HG02970 (cell line): ENCODE measurements at regions not wholly inside any gene's neighbourhood (a gene's known extent, or its start where the extent isn't known, plus 50 kb on each side); places are given as distances from the start of the nearest gene placed in this dataset.

Experiments
- ATAC-seq: cut with Tn5 transposase; IDR thresholded peaks from one replicate; pipeline ENCODE4 v1.9.1; 2021; ENCODE audit warnings: mild to moderate bottlenecking, moderate library complexity, moderate number of reproducible peaks; ENCODE audit not compliant: unreplicated experiment, low FRiP score

GRCh38 chr11:104610635-104611034 lies 287.6 kb downstream of the CASP12 start:
- ATAC-seq, result no peak

DNA sequence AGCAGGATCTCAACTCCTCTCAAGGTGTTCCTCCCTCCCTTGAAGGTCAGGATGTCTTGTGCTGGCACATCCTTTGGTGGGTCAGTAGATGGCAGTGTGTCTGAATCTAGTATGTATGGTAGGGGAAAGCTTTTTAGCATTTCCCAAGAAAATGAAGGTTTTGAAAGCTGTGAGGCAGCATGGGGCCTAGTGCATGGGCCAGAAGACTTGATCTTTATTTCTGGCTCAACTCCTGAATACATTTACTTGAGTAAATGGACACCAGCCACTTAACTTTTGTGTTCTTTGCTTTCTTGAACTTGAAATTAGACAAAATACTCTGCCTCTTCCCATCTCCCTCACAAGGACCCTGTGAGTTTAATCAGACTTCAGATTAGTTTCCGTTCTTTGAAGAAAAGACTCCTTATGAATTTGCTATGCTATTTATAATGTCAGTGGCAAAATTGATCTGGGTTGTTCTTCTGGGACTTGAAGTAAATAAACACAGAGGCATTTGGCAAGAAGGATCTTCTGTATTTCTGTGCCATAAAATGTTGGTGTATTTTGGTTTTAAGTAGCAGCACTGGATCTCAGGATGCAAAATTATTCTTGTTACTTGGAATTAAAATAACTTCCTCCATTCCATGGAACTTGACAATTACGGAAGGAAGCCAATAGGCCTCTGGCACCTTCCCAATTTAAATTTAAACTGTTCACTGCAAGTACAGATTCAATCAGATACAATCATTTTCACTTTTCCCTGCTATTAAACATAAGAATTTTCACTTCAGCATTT lies 288.8 kb downstream of the CASP12 start:
- ATAC-seq, result peak; percentile 64

GRCh38 chr11:104602643-104603042 lies 295.6 kb downstream of the CASP12 start:
- no peak for ATAC-seq

DNA sequence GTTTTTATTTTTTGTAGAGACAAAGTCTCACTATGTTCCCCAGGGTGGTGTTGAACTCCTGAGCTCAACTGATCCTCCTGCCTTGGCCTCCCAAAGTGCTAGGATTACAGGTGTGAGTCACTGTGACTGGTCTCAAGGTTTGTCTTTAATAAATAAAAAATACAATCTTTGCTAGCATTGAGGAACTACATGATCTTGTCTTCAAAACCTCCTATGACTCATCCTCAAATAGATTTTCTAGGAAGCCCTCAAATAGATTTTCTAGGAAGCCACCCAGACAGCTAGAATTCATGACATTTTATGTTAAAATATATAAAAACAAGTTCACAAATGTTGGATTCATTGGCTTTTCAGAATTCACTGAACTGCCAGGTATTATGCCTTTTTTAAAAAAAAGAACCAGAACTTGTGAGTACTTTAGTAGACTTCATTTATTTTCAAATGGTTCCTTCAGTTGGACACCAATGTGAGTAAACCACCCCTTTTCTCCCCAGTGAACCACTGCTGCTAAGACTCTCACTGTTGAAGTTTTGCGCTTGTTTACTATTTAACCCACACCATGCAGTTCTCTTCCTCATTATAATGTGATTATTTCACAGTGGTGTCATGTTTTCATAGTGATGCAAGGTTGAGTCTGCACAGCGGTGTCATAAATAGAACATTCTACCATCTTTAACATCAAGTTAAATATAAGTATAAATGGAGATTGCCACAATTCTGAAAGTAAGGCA lies 303.9 kb downstream of the CASP12 start:
- ATAC-seq, result no peak

GRCh38 chr11:104588970-104589369 lies 309.3 kb downstream of the CASP12 start:
- no peak for ATAC-seq

- no peak for ATAC-seq
Measured at GRCh38 chr11:104588446-104588845, 309.8 kb downstream of the CASP12 start.

- ATAC-seq, result no peak
Measured at GRCh38 chr11:104584823-104585222, 313.4 kb downstream of the CASP12 start.

DNA sequence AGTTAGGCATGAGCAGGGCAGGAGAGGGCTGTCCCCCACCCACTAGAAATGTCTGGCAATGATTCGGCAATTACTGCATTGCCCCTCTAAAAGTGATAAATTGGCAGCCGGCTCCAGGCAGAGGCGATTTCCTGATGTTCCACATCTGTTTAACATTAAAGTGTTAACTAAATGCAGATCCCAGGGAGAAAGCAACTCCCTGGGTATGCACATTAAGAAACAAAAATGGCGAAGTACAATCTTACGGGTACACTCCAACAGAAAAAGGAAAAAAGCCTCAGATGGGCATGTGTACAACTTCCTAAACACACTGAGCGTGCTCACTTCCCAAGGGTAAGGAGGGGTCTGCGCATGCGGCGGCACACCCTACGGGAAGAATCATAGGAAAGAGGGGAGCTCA lies 314.4 kb downstream of the CASP12 start:
- ATAC-seq, result no peak

- no peak for ATAC-seq
Measured at GRCh38 chr11:104582431-104582830, 315.8 kb downstream of the CASP12 start.

- no peak for ATAC-seq
Measured at GRCh38 chr11:104581246-104581980, 316.8 kb downstream of the CASP12 start.

- no peak for ATAC-seq
Measured at GRCh38 chr11:104573441-104573990, 324.7 kb downstream of the CASP12 start.

DNA sequence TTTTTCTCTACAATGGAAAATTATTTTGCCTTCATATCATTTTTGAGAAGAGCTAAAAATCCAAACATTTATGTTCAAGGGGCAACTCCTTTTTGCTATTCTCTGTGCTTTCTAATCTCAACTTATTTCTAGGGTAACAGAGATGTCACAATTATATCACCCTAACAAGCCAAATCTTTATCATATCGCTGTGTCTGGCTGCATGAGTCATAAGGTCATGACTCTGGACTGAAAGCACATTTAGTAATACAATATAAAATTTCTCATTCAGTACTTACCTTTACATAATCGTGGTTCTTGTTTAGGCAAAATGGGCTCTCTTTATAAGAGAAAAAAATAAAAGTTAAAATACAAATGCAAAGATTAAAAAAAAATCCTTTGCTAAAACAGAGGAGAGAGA lies 326.0 kb downstream of the CASP12 start:
- no peak for ATAC-seq

DNA sequence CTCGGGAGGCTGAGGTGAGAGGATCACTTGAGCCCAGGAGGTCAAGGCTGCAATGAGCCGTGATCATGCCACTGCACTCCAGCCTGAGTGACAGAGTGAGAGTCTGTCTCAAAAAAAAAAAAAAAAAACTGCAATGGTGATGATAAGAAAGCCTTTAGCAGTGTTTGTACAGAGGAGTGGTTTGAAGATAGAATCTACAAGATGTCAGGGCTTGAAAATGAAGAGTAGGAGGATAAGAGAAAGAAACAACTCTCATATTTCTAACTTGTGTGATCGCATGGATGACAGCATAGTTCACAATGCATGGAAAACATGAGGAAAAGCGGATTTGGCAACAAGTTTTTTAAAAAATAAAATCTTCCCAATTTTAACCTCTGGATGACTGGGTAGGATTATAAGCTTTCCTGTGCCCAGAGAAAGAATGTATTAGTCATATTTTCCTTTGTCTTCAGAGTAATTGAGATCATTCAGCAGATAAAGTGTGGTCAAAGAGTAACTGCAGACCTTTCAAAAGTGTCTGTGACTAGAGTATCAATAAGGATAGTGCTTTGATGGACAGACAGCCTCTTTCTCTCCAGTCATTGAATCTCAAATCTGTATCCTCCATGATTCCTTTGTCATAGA lies 328.1 kb downstream of the CASP12 start:
- no peak for ATAC-seq

DNA sequence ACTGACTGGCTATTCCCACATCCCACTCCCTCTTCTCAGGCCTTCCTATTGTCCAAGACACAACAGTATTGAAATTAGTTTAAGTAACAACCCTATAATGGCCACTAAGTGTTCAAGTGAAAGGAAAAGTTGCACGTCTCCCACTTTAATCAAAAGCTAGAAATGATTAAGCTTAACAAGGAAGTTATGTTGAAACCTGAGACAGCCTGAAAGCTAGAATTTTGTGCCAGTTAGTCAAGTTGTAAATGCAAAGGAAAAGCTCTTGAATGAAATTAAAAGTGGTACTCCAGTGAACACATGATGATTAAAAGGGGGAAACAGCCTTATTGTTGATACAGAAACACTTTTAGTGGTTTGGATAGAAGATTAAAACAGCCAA lies 332.7 kb downstream of the CASP12 start:
- no peak for ATAC-seq

DNA sequence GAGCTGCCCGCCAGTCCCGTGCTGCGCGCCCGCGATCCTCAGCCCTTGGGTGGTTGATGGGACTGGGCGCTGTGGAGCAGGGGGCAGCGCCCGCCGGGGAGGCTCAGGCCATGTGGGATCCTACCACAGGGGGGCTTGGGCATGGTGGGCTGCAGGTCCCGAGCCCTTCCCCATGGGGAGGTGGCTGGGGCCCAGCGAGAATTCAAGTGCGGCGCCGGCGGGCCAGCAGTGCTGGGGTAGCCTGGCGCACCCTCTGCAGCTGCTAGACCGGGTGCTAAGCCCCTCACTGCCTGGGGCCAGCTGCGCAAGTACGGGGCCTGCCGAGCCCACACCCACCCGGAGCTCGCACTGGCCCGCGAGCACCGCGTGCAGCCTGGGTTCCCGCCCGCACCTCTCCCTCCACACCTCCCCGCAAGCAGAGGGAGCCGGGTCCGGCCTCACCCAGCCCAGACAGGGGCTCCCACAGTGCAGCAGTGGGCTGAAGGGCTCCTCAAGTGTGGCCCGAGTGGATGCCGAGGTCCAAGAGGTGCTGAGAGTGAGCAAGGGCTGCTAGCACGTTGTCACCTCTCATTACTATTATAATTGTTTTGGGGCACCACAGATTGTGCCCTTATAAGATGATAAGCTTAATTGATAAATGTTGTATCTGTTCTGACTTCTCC lies 333.2 kb downstream of the CASP12 start:
- no peak for ATAC-seq

DNA sequence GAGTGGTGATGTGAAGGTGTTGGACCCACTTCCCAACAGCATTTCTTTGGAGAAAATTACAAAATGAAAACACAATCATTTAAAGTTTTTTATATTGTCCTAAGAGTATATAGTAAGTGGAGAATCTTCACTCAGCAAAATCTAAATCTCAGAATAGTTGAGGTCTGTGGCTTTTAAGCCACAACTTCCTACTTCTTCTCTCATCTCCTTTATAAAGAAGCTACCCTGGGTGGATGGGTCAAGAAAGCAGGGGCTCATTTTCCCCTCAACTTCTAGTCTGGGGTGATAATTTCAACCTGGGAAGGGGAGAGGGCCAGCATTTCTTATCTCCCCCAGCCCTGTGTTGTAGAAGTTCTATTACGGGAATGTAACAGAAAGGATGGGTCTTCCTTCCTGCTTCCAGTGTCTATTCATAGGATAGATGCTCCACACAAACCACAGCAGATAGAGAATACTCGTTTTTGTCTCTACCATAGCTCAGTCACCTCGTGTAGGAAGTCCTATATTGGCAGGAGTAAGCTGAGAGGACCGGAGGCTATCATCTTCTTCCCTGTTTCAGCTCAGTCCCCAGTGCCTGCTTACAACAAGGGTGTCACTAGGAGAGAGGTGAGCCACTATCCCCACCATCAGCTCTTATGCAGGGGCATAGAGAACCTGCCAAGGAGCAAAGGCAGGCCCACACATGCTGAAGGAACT lies 341.5 kb downstream of the CASP12 start:
- ATAC-seq, result no peak

GRCh38 chr11:104549019-104549418 lies 349.2 kb downstream of the CASP12 start:
- ATAC-seq, result no peak

- ATAC-seq, result no peak
Measured at GRCh38 chr11:104547996-104548661, 350.1 kb downstream of the CASP12 start.

- no peak for ATAC-seq
Measured at GRCh38 chr11:104546501-104546900, 351.8 kb downstream of the CASP12 start.
